ENCODE measurements at regions not wholly inside any gene's neighbourhood (a gene's known extent, or its start where the extent isn't known, plus 50 kb on each side); places are given as distances from the start of the nearest gene placed in this dataset.

- TF ChIP-seq, protein P1, sequence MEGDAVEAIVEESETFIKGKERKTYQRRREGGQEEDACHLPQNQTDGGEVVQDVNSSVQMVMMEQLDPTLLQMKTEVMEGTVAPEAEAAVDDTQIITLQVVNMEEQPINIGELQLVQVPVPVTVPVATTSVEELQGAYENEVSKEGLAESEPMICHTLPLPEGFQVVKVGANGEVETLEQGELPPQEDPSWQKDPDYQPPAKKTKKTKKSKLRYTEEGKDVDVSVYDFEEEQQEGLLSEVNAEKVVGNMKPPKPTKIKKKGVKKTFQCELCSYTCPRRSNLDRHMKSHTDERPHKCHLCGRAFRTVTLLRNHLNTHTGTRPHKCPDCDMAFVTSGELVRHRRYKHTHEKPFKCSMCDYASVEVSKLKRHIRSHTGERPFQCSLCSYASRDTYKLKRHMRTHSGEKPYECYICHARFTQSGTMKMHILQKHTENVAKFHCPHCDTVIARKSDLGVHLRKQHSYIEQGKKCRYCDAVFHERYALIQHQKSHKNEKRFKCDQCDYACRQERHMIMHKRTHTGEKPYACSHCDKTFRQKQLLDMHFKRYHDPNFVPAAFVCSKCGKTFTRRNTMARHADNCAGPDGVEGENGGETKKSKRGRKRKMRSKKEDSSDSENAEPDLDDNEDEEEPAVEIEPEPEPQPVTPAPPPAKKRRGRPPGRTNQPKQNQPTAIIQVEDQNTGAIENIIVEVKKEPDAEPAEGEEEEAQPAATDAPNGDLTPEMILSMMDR (IDR thresholded peaks at IDR 0.05; ENCODE audit: borderline replicate concordance, insufficient read depth, low read depth, low read length) = no peak
- H3K4me3 ChIP-seq (ENCODE audit: low read depth, low read length) = no peak overlapping the region
Observed at GRCh38 chr13:19048381-19048780, 133.2 kb downstream of the TUBA3C start.

- TF ChIP-seq, protein P1 (IDR thresholded peaks at IDR 0.05; ENCODE audit: borderline replicate concordance, insufficient read depth, low read depth, low read length) = no peak
- no peak overlapping the region for H3K4me3 ChIP-seq (ENCODE audit: low read depth, low read length)
Observed at GRCh38 chr13:19023115-19023514, 158.5 kb downstream of the TUBA3C start.

GRCh38 chr13:19020988-19021387, 160.6 kb downstream of the TUBA3C start:
- TF ChIP-seq, protein P1 (IDR thresholded peaks at IDR 0.05; ENCODE audit: borderline replicate concordance, insufficient read depth, low read depth, low read length) = no peak
- no peak overlapping the region for H3K4me3 ChIP-seq (ENCODE audit: low read depth, low read length)

DNA sequence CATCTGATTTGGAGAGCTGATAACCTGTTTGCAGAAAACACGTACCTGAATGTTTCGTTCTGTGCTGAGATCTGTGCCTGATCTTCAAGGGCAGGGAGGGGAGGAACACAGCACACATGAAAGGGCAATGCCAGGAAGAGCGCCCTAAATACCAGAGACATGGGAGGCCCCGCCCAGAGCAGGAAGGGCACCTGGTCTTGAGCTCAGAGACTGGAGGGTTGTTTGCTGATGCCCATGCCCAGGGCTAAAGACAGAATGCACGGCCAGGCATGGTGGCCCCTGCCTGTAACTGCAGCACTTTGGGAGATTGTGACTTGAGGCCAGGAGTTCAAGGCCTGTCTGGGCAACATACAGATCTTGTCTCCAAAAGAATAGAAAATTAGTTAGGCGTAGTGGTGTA, 183.2 kb downstream of the TUBA3C start:
- TF ChIP-seq, protein P1 (IDR thresholded peaks at IDR 0.05; ENCODE audit: borderline replicate concordance, insufficient read depth, low read depth, low read length) = no peak
- H3K4me3 ChIP-seq (ENCODE audit: low read depth, low read length) = no peak overlapping the region

GRCh38 chr13:18996627-18997051, 185.0 kb downstream of the TUBA3C start:
- TF ChIP-seq, protein P1 (IDR thresholded peaks at IDR 0.05; ENCODE audit: borderline replicate concordance, insufficient read depth, low read depth, low read length) = no peak

DNA sequence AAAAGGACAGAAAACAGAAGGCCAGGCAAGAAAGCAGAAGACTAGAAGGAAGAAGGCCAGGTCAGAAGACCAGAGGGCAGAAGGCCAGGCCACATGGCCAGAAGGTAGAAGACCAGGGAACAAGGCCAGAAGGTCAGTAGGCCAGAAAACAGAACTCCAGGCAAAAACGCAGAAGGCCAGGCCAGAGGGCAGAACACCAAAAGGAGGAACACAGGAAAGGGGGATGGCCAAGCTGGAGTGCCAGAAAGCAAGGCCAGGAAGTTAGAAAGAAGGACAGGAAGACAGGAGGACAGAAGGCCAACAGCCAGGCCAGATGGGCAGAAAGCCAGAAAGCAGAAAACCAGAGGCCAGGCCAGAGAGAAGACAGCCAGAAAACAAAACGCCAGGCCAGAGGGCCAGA, 185.4 kb downstream of the TUBA3C start:
- TF ChIP-seq, protein P1 (IDR thresholded peaks at IDR 0.05; ENCODE audit: borderline replicate concordance, insufficient read depth, low read depth, low read length) = no peak
- no peak overlapping the region for H3K4me3 ChIP-seq (ENCODE audit: low read depth, low read length)

More at GRCh38 chr13:18996627-18997051, 185.0 kb downstream of the TUBA3C start:
- H3K4me3 ChIP-seq (ENCODE audit: low read depth, low read length) = no peak overlapping the region

DNA sequence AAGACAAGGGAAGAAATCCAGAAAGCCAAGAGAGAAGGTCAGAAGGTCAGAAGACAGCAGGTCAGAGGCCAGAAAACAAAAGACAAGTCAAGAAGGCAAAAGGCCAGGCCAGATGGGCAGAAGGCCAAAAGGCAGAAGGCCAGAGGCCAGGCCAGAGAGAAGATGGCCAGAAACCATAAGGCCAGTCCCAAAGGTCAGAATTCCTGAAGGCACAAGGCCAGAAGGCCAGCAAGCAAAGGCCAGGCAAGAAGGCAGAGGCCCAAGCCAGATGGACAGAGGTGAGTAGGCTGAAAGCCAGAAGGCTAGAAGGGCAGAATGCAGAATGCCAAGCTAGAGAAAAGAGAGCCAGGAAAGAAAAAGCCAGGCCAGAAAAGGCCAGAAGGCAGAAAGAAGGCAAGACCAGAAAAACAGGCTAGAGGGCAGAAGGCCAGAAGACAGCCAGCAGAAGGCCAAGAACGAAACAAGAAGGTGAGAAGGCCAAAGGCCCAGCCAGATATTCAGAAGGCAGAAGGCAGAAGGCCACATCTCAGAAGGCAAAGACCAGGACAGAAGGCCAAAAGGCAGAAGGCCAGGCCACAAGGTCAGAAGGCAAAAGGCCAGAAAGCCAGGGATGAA, 186.3 kb downstream of the TUBA3C start:
- no peak overlapping the region for H3K4me3 ChIP-seq (ENCODE audit: low read depth, low read length)
- TF ChIP-seq, protein P1 (IDR thresholded peaks at IDR 0.05; ENCODE audit: borderline replicate concordance, insufficient read depth, low read depth, low read length) = no peak

Data from GM12875 (cell line).